C4-2B (cell line): ENCODE measurements at regions not wholly inside any gene's neighbourhood (a gene's known extent, or its start where the extent isn't known, plus 50 kb on each side); places are given as distances from the start of the nearest gene placed in this dataset.
A peak's percentile ranks its signal among the peaks of the same experiment; 100 is the strongest.

Experiments
- H3K27ac ChIP-seq: fragments of 450-650 bp; 2 replicates; pipeline ENCODE4 v1.5.1; 2017
- CTCF ChIP-seq: fragments of 450-650 bp; conservative IDR thresholded peaks from 2 replicates; pipeline ENCODE4 v1.5.1; 2017; ENCODE audit warnings: mild to moderate bottlenecking
- ZFX ChIP-seq: fragments of 450-650 bp; IDR thresholded peaks from 2 replicates; pipeline ENCODE4 v1.6.1; 2017

GRCh38 chr4:3384771-3385710 lies 56.7 kb upstream of the HGFAC start:
- TF ChIP-seq ZFX (no peak), CTCF (no peak)
- no peak overlapping the region for H3K27ac ChIP-seq

- TF ChIP-seq ZFX, result no peak
- TF ChIP-seq CTCF, result no peak
- H3K27ac ChIP-seq, result no peak overlapping the region
Observed at GRCh38 chr4:3385711-3386420, 55.9 kb upstream of the HGFAC start.

GRCh38 chr4:3386526-3386925 lies 55.2 kb upstream of the HGFAC start:
- TF ChIP-seq ZFX, result no peak
- TF ChIP-seq CTCF, result no peak
- H3K27ac ChIP-seq, result no peak overlapping the region

- peak overlapping the region; percentile 45 for H3K27ac ChIP-seq
Observed at GRCh38 chr4:3387154-3387942, 54.4 kb upstream of the HGFAC start.

GRCh38 chr4:3387943-3388361 lies 53.8 kb upstream of the HGFAC start:
- peak overlapping the region; percentile 45; the same call in 1 of the 2 replicates for H3K27ac ChIP-seq
- no peak for TF ChIP-seq CTCF
- no peak for TF ChIP-seq ZFX

More at GRCh38 chr4:3387154-3387942, 54.4 kb upstream of the HGFAC start:
- TF ChIP-seq CTCF (no peak), ZFX (no peak)

GRCh38 chr4:3388471-3389232 lies 53.1 kb upstream of the HGFAC start:
- no peak for TF ChIP-seq ZFX
- no peak for TF ChIP-seq CTCF
- peak overlapping the region; percentile 45; the same call in 1 of the 2 replicates for H3K27ac ChIP-seq
